ENCODE measurements at regions not wholly inside any gene's neighbourhood (a gene's known extent, or its start where the extent isn't known, plus 50 kb on each side); places are given as distances from the start of the nearest gene placed in this dataset.

GRCh38 chr7:142612237-142612881, 136.9 kb upstream of the PRSS1 start:
- Histone ChIP-seq H4K20me1 (ENCODE audit: insufficient read depth, low read length) (no peaks in the 10 kb centered on the region), H3K4me2 (ENCODE audit: low read depth, low read length) (no peak overlapping the region), H3K27me3 (ENCODE audit: control insufficient read depth in 1 of 2, insufficient read depth in 2 of 2, low read length in 2 of 2) (no peaks in the 10 kb centered on the region; a peak in 1 of 5 replicates), H3K9me3 (ENCODE audit: low read length) (no peaks in the 10 kb centered on the region), H3K4me3 (replicated peaks in 1 of 3; ENCODE audit: insufficient read depth in 1 of 3, low read depth in 2 of 3, low read length in 3 of 3) (no peak overlapping the region), H2AFZ (ENCODE audit: low read length) (no peak overlapping the region), H3K79me2 (ENCODE audit: insufficient read depth, low read length) (no peaks in the 10 kb centered on the region), H3K4me1 (ENCODE audit: insufficient read depth, low read length) (no peaks in the 10 kb centered on the region), H3K27ac (ENCODE audit: extremely low read length, insufficient read depth, low read length) (no peak overlapping the region), H3K36me3 (replicated peaks in 1 of 2; ENCODE audit: control insufficient read depth in 1 of 2, insufficient read depth in 2 of 2, low read length in 2 of 2) (no peaks in the 10 kb centered on the region), H3K9ac (ENCODE audit: insufficient read depth, low read depth, low read length) (no peak overlapping the region)
- TF ChIP-seq ZNF761 (CRISPR knock-in tag; conservative IDR thresholded peaks at IDR 0.05), result no peak
- no peak for TF ChIP-seq ZNF777 (CRISPR knock-in tag; IDR thresholded peaks at IDR 0.05)
- TF ChIP-seq PHF21A (CRISPR knock-in tag; IDR thresholded peaks at IDR 0.05), result no peak
- TF ChIP-seq ZXDC (CRISPR knock-in tag; IDR thresholded peaks at IDR 0.05), result no peak
- no peak for TF ChIP-seq ATF5 (CRISPR knock-in tag; IDR thresholded peaks at IDR 0.05; ENCODE audit: low read depth)
- TF ChIP-seq SRSF9 (IDR thresholded peaks at IDR 0.05; ENCODE audit: borderline replicate concordance, insufficient read depth, low read depth, low read length, poor library complexity, severe bottlenecking), result no peak
- no peak for TF ChIP-seq CENPBD1 (CRISPR knock-in tag; IDR thresholded peaks at IDR 0.05; ENCODE audit: borderline replicate concordance, low read depth)
- TF ChIP-seq FOXK2 (IDR thresholded peaks at IDR 0.05), result no peak
- no peak for TF ChIP-seq GMEB2 (CRISPR knock-in tag; IDR thresholded peaks at IDR 0.05; ENCODE audit: low read depth)
- TF ChIP-seq ZNF577 (CRISPR knock-in tag; IDR thresholded peaks at IDR 0.05; ENCODE audit: borderline replicate concordance, low read depth), result no peak
- no peak for TF ChIP-seq NONO (IDR thresholded peaks at IDR 0.05)
- TF ChIP-seq NONO (CRISPR knock-in tag; conservative IDR thresholded peaks at IDR 0.05), result no peak
- DNase-seq (ENCODE audit: low spot score) (no peak), ATAC-seq (no peak), FAIRE-seq (no peak)
- ChIA-PET POLR2A (no interaction called here), CTCF (ENCODE audit: low intra/inter-chr PET ratio, low total read pairs) (no interaction called here)
- in situ Hi-C loops (cut with HindIII; ENCODE audit: extremely low pct_ligation_motif_present, low pct_unique_long_range_greater_than_20kb), result no loop called here
- intact Hi-C loops (cut with micrococcal nuclease; ENCODE audit: unreplicated experiment), result no loop called here
- WGBS (ENCODE audit: low lambda C conversion rate), result 0% methylated on average over 1 of the region's 1 CpG
- no TSS peak for BruUV-seq (replicated peaks)
